Neural cell (in vitro differentiated cells): ENCODE measurements at regions not wholly inside any gene's neighbourhood (a gene's known extent, or its start where the extent isn't known, plus 50 kb on each side); places are given as distances from the start of the nearest gene placed in this dataset.

Source experiments
- H2AFZ ChIP-seq: fragments of 200-600, 300-800 bp; sonication (generic), shearing (Covaris generic); 2 replicates; pipeline ENCODE4 v1.6.0; 2014; ENCODE audit warnings: low read depth, mild to moderate bottlenecking, antibody characterized with exemption, low read length, moderate library complexity
- H3F3A ChIP-seq: fragments of 200-600 bp; shearing (Covaris generic); 2 replicates; pipeline ENCODE4 v1.6.1; 2016; ENCODE audit warnings: mild to moderate bottlenecking, moderate library complexity, mixed read lengths, antibody characterized with exemption, low read length; ENCODE audit not compliant: insufficient read depth, poor library complexity, severe bottlenecking
- H3K27ac ChIP-seq: fragments of 200-600, 300-800 bp; sonication (generic), shearing (Covaris generic); 2 replicates; pipeline ENCODE4 v1.5.1; 2014; ENCODE audit warnings: mild to moderate bottlenecking, low read length, moderate library complexity
- H3K27me3 ChIP-seq: fragments of 300-800, 200-600 bp; sonication (generic), shearing (Covaris generic); 2 replicates; pipeline ENCODE4 v1.6.0; 2014; ENCODE audit warnings: mild to moderate bottlenecking, low read depth, low read length, moderate library complexity; ENCODE audit not compliant: insufficient read depth
- H3K36me3 ChIP-seq: fragments of 300-800, 200-600 bp; sonication (generic), shearing (Covaris generic); 2 replicates; pipeline ENCODE4 v1.5.1; 2014; ENCODE audit warnings: mild to moderate bottlenecking, antibody characterized with exemption, low read length, moderate library complexity; ENCODE audit not compliant: insufficient read depth
- H3K4me2 ChIP-seq: fragments of 300-800, 200-600 bp; sonication (generic), shearing (Covaris generic); 2 replicates; pipeline ENCODE4 v1.6.0; 2014; ENCODE audit warnings: mild to moderate bottlenecking, low read length
- H3K4me3 ChIP-seq: fragments of 300-800, 200-600 bp; sonication (generic), shearing (Covaris generic); 2 replicates; pipeline ENCODE4 v1.5.1; 2014; ENCODE audit warnings: mild to moderate bottlenecking, low read length, moderate library complexity
- H3K79me2 ChIP-seq: fragments of 200-600 bp; shearing (Covaris generic); replicated peaks from 2 replicates; pipeline ENCODE4 v1.6.0; 2014; ENCODE audit warnings: mild to moderate bottlenecking, low read length, moderate library complexity; ENCODE audit not compliant: insufficient read depth
- H3K9ac ChIP-seq: fragments of 300-800, 200-600 bp; sonication (generic), shearing (Covaris generic); 2 replicates; pipeline ENCODE4 v1.6.1; 2016; ENCODE audit warnings: mild to moderate bottlenecking, low read length, mixed read lengths
- H3K9me2 ChIP-seq: fragments of 200-600 bp; shearing (Covaris generic); 2 replicates; pipeline ENCODE4 v1.6.1; 2016; ENCODE audit warnings: mild to moderate bottlenecking, low read length, mixed read lengths; ENCODE audit not compliant: insufficient read depth
- H3K9me3 ChIP-seq: fragments of 200-600, 300-800 bp; sonication (generic), shearing (Covaris generic); 2 replicates; pipeline ENCODE4 v1.6.1; 2016; ENCODE audit warnings: mild to moderate bottlenecking, mixed run types, low read length, moderate library complexity, mixed read lengths
- H4K20me1 ChIP-seq: fragments of 200-600 bp; shearing (Covaris generic); 2 replicates; pipeline ENCODE4 v1.6.1; 2016; ENCODE audit warnings: mild to moderate bottlenecking, mixed run types; ENCODE audit not compliant: insufficient read depth
- CTCF ChIP-seq: fragments of 450-650 bp; IDR thresholded peaks from 2 replicates; pipeline ENCODE4 v1.5.1; 2014; ENCODE audit warnings: antibody characterized with exemption, mild to moderate bottlenecking, moderate library complexity; ENCODE audit not compliant: poor library complexity, severe bottlenecking
- EP300 ChIP-seq: fragments of 450-650 bp; conservative IDR thresholded peaks from 2 replicates; pipeline ENCODE4 v1.6.1; 2014; ENCODE audit warnings: antibody characterized with exemption, mild to moderate bottlenecking, moderate library complexity; ENCODE audit not compliant: poor library complexity, severe bottlenecking
- EZH2 ChIP-seq: fragments of 200-600, 300-800 bp; shearing (Covaris generic), sonication (generic); IDR thresholded peaks from 2 replicates; pipeline ENCODE4 v1.6.1; 2014; ENCODE audit warnings: antibody characterized with exemption, low read length, borderline replicate concordance, mild to moderate bottlenecking; ENCODE audit not compliant: insufficient read depth, poor library complexity, severe bottlenecking
- MXI1 ChIP-seq: fragments of 450-650 bp; conservative IDR thresholded peaks from 2 replicates; pipeline ENCODE4 v1.6.1; 2014; ENCODE audit warnings: antibody characterized with exemption, mild to moderate bottlenecking; ENCODE audit not compliant: poor library complexity, severe bottlenecking
- POLR2AphosphoS5 ChIP-seq: IDR thresholded peaks from 2 replicates; pipeline ENCODE4 v1.6.1; 2012
- RAD21 ChIP-seq: fragments of 450-650 bp; conservative IDR thresholded peaks from 2 replicates; pipeline ENCODE4 v1.6.1; 2014; ENCODE audit warnings: antibody characterized with exemption, mild to moderate bottlenecking, moderate library complexity
- REST ChIP-seq: IDR thresholded peaks from 2 replicates; pipeline ENCODE4 v1.6.1; 2012; ENCODE audit warnings: borderline replicate concordance
- SMC3 ChIP-seq: fragments of 450-650 bp; conservative IDR thresholded peaks from 2 replicates; pipeline ENCODE4 v1.6.1; 2014; ENCODE audit warnings: antibody characterized with exemption, mild to moderate bottlenecking, moderate library complexity; ENCODE audit not compliant: poor library complexity
- TAF1 ChIP-seq: IDR thresholded peaks from 2 replicates; pipeline ENCODE4 v1.6.1; 2012; ENCODE audit warnings: low read depth

GRCh38 chr2:163808406-163808805 is 72.6 kb upstream of the FIGN start:
- Histone ChIP-seq H3K4me2 (no peak overlapping the region), H3K79me2 (no peaks in the 10 kb centered on the region), H3K36me3 (no peaks in the 10 kb centered on the region), H3K4me3 (no peak overlapping the region), H3K27ac (no peak overlapping the region), H2AFZ (no peak overlapping the region), H3K9me3 (no peaks in the 10 kb centered on the region), H3F3A (no peaks in the 10 kb centered on the region), H4K20me1 (no peaks in the 10 kb centered on the region), H3K9me2 (no peaks in the 10 kb centered on the region), H3K27me3 (no peaks in the 10 kb centered on the region), H3K9ac (no peak overlapping the region)
- TF ChIP-seq POLR2AphosphoS5 (no peak), CTCF (no peak), MXI1 (no peak), TAF1 (no peak), EP300 (no peak), SMC3 (no peak), REST (no peak), EZH2 (no peak), RAD21 (no peak)

- Histone ChIP-seq H2AFZ (no peak overlapping the region), H3K4me2 (no peak overlapping the region), H3K9me3 (no peaks in the 10 kb centered on the region), H3K79me2 (no peaks in the 10 kb centered on the region), H4K20me1 (no peaks in the 10 kb centered on the region), H3K36me3 (no peaks in the 10 kb centered on the region), H3K27ac (no peak overlapping the region), H3K4me3 (no peak overlapping the region), H3K9me2 (no peaks in the 10 kb centered on the region), H3K9ac (no peak overlapping the region), H3F3A (no peaks in the 10 kb centered on the region), H3K27me3 (no peaks in the 10 kb centered on the region)
- no peak for TF ChIP-seq EP300
- TF ChIP-seq MXI1: no peak
- no peak for TF ChIP-seq TAF1
- TF ChIP-seq REST: no peak
- no peak for TF ChIP-seq EZH2
- TF ChIP-seq RAD21: no peak
- no peak for TF ChIP-seq POLR2AphosphoS5
- TF ChIP-seq CTCF: no peak
- TF ChIP-seq SMC3: no peak
These were observed 66.5 kb upstream of the FIGN start for GRCh38 chr2:163802284-163802683.
